Prostate gland (tissue), 2 donors: ENCODE measurements at regions not wholly inside any gene's neighbourhood (a gene's known extent, or its start where the extent isn't known, plus 50 kb on each side); places are given as distances from the start of the nearest gene placed in this dataset.

Source experiments
- POLR2A ChIP-seq: fragments of 450-650 bp; IDR thresholded peaks from one replicate; pipeline ENCODE4 v1.6.1; 2016; ENCODE audit warnings: antibody characterized with exemption, mild to moderate bottlenecking
- TF ChIP-seq, protein P1 (sequence below), 4 experiments: fragments of 200-600 bp in 2 of 4; fragments of 450-650 bp in 2 of 4; sonication (generic) in 2 of 4; IDR thresholded peaks; 1 replicate in 3 of 4; 2 replicates in 1 of 4; pipeline ENCODE4 v1.5.1; 2016 to 2019; ENCODE audit warnings: antibody characterized with exemption in 4 of 4, mild to moderate bottlenecking in 2 of 4, moderate library complexity in 2 of 4

DNA sequence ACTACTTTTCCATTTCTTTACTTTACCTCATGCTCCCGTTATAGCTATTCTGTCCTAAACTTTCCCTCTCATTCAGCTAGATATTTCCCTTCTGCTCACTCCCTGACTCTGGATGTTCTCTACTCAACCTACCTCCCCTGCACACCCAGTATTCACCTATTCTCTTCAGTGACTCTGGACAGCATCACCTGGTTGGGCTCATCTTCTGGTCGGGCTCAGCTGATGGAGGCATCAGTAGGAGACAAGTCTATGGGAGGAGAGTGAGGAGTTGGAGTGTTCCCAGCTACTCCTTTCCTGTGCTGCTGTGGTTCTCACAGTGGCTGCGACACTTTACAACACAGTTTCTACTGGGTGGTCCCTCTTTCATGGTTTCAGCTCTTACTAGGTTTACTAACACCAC lies 493.9 kb downstream of the DMAC1 start:
- TF ChIP-seq, protein P1, sequence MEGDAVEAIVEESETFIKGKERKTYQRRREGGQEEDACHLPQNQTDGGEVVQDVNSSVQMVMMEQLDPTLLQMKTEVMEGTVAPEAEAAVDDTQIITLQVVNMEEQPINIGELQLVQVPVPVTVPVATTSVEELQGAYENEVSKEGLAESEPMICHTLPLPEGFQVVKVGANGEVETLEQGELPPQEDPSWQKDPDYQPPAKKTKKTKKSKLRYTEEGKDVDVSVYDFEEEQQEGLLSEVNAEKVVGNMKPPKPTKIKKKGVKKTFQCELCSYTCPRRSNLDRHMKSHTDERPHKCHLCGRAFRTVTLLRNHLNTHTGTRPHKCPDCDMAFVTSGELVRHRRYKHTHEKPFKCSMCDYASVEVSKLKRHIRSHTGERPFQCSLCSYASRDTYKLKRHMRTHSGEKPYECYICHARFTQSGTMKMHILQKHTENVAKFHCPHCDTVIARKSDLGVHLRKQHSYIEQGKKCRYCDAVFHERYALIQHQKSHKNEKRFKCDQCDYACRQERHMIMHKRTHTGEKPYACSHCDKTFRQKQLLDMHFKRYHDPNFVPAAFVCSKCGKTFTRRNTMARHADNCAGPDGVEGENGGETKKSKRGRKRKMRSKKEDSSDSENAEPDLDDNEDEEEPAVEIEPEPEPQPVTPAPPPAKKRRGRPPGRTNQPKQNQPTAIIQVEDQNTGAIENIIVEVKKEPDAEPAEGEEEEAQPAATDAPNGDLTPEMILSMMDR (IDR thresholded peaks at IDR 0.05), result no peak
- no peak for TF ChIP-seq POLR2A
